ENCODE measurements at regions not wholly inside any gene's neighbourhood (a gene's known extent, or its start where the extent isn't known, plus 50 kb on each side); places are given as distances from the start of the nearest gene placed in this dataset.

- peaks cover 22% of the 10 kb centered on the region for H3K4me1 ChIP-seq (ENCODE audit: insufficient read depth, low read length)
- no peaks in the 10 kb centered on the region for H3K27me3 ChIP-seq (ENCODE audit: insufficient read depth, low read length)
- no peaks in the 10 kb centered on the region for H3K36me3 ChIP-seq (ENCODE audit: insufficient read depth, low read length)
These were observed 138.0 kb downstream of the ZFP36L2 start for GRCh38 chr2:43088143-43089073.

GRCh38 chr2:43087413-43087812 lies 139.0 kb downstream of the ZFP36L2 start:
- peaks cover 30% of the 10 kb centered on the region for H3K4me1 ChIP-seq (ENCODE audit: insufficient read depth, low read length)

More at GRCh38 chr2:43088143-43089073, 138.0 kb downstream of the ZFP36L2 start:
- H3K9me3 ChIP-seq (ENCODE audit: low read length) = no peaks in the 10 kb centered on the region
- H3K4me3 ChIP-seq (ENCODE audit: low read length) = no peak overlapping the region
- no peak overlapping the region for H2AFZ ChIP-seq (ENCODE audit: low read depth, low read length)

GRCh38 chr2:43086451-43087221 lies 139.8 kb downstream of the ZFP36L2 start:
- Histone ChIP-seq H3K4me3 (ENCODE audit: low read length) (no peak overlapping the region), H3K36me3 (ENCODE audit: insufficient read depth, low read length) (no peaks in the 10 kb centered on the region), H3K4me1 (ENCODE audit: insufficient read depth, low read length) (peaks cover 31% of the 10 kb centered on the region), H3K27me3 (ENCODE audit: insufficient read depth, low read length) (no peaks in the 10 kb centered on the region), H3K9me3 (ENCODE audit: low read length) (no peaks in the 10 kb centered on the region), H2AFZ (ENCODE audit: low read depth, low read length) (no peak overlapping the region)

More at GRCh38 chr2:43087413-43087812, 139.0 kb downstream of the ZFP36L2 start:
- Histone ChIP-seq H2AFZ (ENCODE audit: low read depth, low read length) (no peak overlapping the region), H3K4me3 (ENCODE audit: low read length) (no peak overlapping the region), H3K36me3 (ENCODE audit: insufficient read depth, low read length) (no peaks in the 10 kb centered on the region), H3K27me3 (ENCODE audit: insufficient read depth, low read length) (no peaks in the 10 kb centered on the region), H3K9me3 (ENCODE audit: low read length) (no peaks in the 10 kb centered on the region)

GRCh38 chr2:43085929-43086328 lies 140.5 kb downstream of the ZFP36L2 start:
- no peak overlapping the region for H2AFZ ChIP-seq (ENCODE audit: low read depth, low read length)
- no peaks in the 10 kb centered on the region for H3K9me3 ChIP-seq (ENCODE audit: low read length)
- peaks cover 31% of the 10 kb centered on the region for H3K4me1 ChIP-seq (ENCODE audit: insufficient read depth, low read length)
- H3K36me3 ChIP-seq (ENCODE audit: insufficient read depth, low read length) = no peaks in the 10 kb centered on the region
- no peaks in the 10 kb centered on the region for H3K27me3 ChIP-seq (ENCODE audit: insufficient read depth, low read length)
- H3K4me3 ChIP-seq (ENCODE audit: low read length) = no peak overlapping the region

- H3K4me1 ChIP-seq (ENCODE audit: insufficient read depth, low read length) = peaks cover 31% of the 10 kb centered on the region
- H3K36me3 ChIP-seq (ENCODE audit: insufficient read depth, low read length) = no peaks in the 10 kb centered on the region
- no peak overlapping the region for H2AFZ ChIP-seq (ENCODE audit: low read depth, low read length)
- H3K27me3 ChIP-seq (ENCODE audit: insufficient read depth, low read length) = no peaks in the 10 kb centered on the region
- H3K4me3 ChIP-seq (ENCODE audit: low read length) = no peak overlapping the region
- no peaks in the 10 kb centered on the region for H3K9me3 ChIP-seq (ENCODE audit: low read length)
These were observed 140.9 kb downstream of the ZFP36L2 start for GRCh38 chr2:43085505-43085904.

- Histone ChIP-seq H3K27me3 (ENCODE audit: insufficient read depth, low read length) (no peaks in the 10 kb centered on the region), H2AFZ (ENCODE audit: low read depth, low read length) (no peak overlapping the region), H3K4me1 (ENCODE audit: insufficient read depth, low read length) (peaks cover 31% of the 10 kb centered on the region), H3K9me3 (ENCODE audit: low read length) (no peaks in the 10 kb centered on the region), H3K4me3 (ENCODE audit: low read length) (no peak overlapping the region), H3K36me3 (ENCODE audit: insufficient read depth, low read length) (no peaks in the 10 kb centered on the region)
These were observed 141.7 kb downstream of the ZFP36L2 start for GRCh38 chr2:43084699-43085091.

- H3K36me3 ChIP-seq (ENCODE audit: insufficient read depth, low read length) = no peaks in the 10 kb centered on the region
- H2AFZ ChIP-seq (ENCODE audit: low read depth, low read length) = peak overlapping the region; percentile 57
- no peak overlapping the region for H3K4me3 ChIP-seq (ENCODE audit: low read length)
- peaks cover 31% of the 10 kb centered on the region for H3K4me1 ChIP-seq (ENCODE audit: insufficient read depth, low read length)
- H3K9me3 ChIP-seq (ENCODE audit: low read length) = no peaks in the 10 kb centered on the region
- no peaks in the 10 kb centered on the region for H3K27me3 ChIP-seq (ENCODE audit: insufficient read depth, low read length)
These were observed 142.4 kb downstream of the ZFP36L2 start for GRCh38 chr2:43083710-43084698.

- Histone ChIP-seq H3K9me3 (ENCODE audit: low read length) (no peaks in the 10 kb centered on the region), H3K4me1 (ENCODE audit: insufficient read depth, low read length) (peaks cover 31% of the 10 kb centered on the region), H3K4me3 (ENCODE audit: low read length) (no peak overlapping the region), H2AFZ (ENCODE audit: low read depth, low read length) (no peak overlapping the region), H3K27me3 (ENCODE audit: insufficient read depth, low read length) (no peaks in the 10 kb centered on the region), H3K36me3 (ENCODE audit: insufficient read depth, low read length) (no peaks in the 10 kb centered on the region)
These were observed 143.3 kb downstream of the ZFP36L2 start for GRCh38 chr2:43082903-43083677.

- Histone ChIP-seq H3K9me3 (ENCODE audit: low read length) (no peaks in the 10 kb centered on the region), H3K4me1 (ENCODE audit: insufficient read depth, low read length) (peaks cover 31% of the 10 kb centered on the region), H2AFZ (ENCODE audit: low read depth, low read length) (no peak overlapping the region), H3K36me3 (ENCODE audit: insufficient read depth, low read length) (no peaks in the 10 kb centered on the region), H3K4me3 (ENCODE audit: low read length) (no peak overlapping the region), H3K27me3 (ENCODE audit: insufficient read depth, low read length) (no peaks in the 10 kb centered on the region)
These were observed 144.1 kb downstream of the ZFP36L2 start for GRCh38 chr2:43082111-43082894.

GRCh38 chr2:43081131-43081765 lies 145.2 kb downstream of the ZFP36L2 start:
- H3K36me3 ChIP-seq (ENCODE audit: insufficient read depth, low read length) = no peaks in the 10 kb centered on the region
- peaks cover 23% of the 10 kb centered on the region for H3K4me1 ChIP-seq (ENCODE audit: insufficient read depth, low read length)
- H3K9me3 ChIP-seq (ENCODE audit: low read length) = no peaks in the 10 kb centered on the region
- H2AFZ ChIP-seq (ENCODE audit: low read depth, low read length) = no peak overlapping the region
- H3K4me3 ChIP-seq (ENCODE audit: low read length) = no peak overlapping the region
- H3K27me3 ChIP-seq (ENCODE audit: insufficient read depth, low read length) = no peaks in the 10 kb centered on the region

- H3K9me3 ChIP-seq (ENCODE audit: low read length) = no peaks in the 10 kb centered on the region
- no peaks in the 10 kb centered on the region for H3K36me3 ChIP-seq (ENCODE audit: insufficient read depth, low read length)
- no peak overlapping the region for H3K4me3 ChIP-seq (ENCODE audit: low read length)
- H3K27me3 ChIP-seq (ENCODE audit: insufficient read depth, low read length) = no peaks in the 10 kb centered on the region
- peaks cover 23% of the 10 kb centered on the region for H3K4me1 ChIP-seq (ENCODE audit: insufficient read depth, low read length)
- H2AFZ ChIP-seq (ENCODE audit: low read depth, low read length) = no peak overlapping the region
These were observed 145.8 kb downstream of the ZFP36L2 start for GRCh38 chr2:43080571-43081021.
